Amygdala (tissue), 56 donors: ENCODE measurements at regions not wholly inside any gene's neighbourhood (a gene's known extent, or its start where the extent isn't known, plus 50 kb on each side); places are given as distances from the start of the nearest gene placed in this dataset.

ENCODE experiments used
- DNase-seq, 56 donors: peaks; one replicate each; lab custom pipeline; 2025; lab: John Stamatoyannopoulos, UW

GRCh38 chr12:45585522-45586230, 143.8 kb upstream of the ARID2 start:
- DNase-seq, result no peak

GRCh38 chr12:45586486-45586885, 143.0 kb upstream of the ARID2 start:
- DNase-seq, result no peak

GRCh38 chr12:45587012-45587411, 142.5 kb upstream of the ARID2 start:
- no peak for DNase-seq

GRCh38 chr12:45587877-45588533, 141.5 kb upstream of the ARID2 start:
- peak in 2 of 56 donors; percentile 6 to 14 for DNase-seq

- no peak for DNase-seq
Observed at GRCh38 chr12:45590646-45591045, 138.9 kb upstream of the ARID2 start.

- DNase-seq, result no peak
Observed at GRCh38 chr12:45591635-45592034, 137.9 kb upstream of the ARID2 start.

- DNase-seq, result no peak
Observed at GRCh38 chr12:45596366-45596765, 133.1 kb upstream of the ARID2 start.

- no peak for DNase-seq
Observed at GRCh38 chr12:45598336-45598735, 131.2 kb upstream of the ARID2 start.

GRCh38 chr12:45598761-45599160, 130.7 kb upstream of the ARID2 start:
- no peak for DNase-seq

GRCh38 chr12:45599196-45599595, 130.3 kb upstream of the ARID2 start:
- no peak for DNase-seq

GRCh38 chr12:45601390-45601789, 128.1 kb upstream of the ARID2 start:
- no peak for DNase-seq

- peak in 5 of 56 donors; percentile 2 to 19 (median 6) for DNase-seq
Observed at GRCh38 chr12:45601888-45602287, 127.6 kb upstream of the ARID2 start.

- DNase-seq, result no peak
Observed at GRCh38 chr12:45605624-45606023, 123.9 kb upstream of the ARID2 start.

GRCh38 chr12:45611061-45611460, 118.4 kb upstream of the ARID2 start:
- DNase-seq, result peak in 14 of 56 donors; percentile 1 to 47 (median 11)

- DNase-seq, result no peak
Observed at GRCh38 chr12:45611495-45611894, 118.0 kb upstream of the ARID2 start.

- no peak for DNase-seq
Observed at GRCh38 chr12:45612044-45612794, 117.3 kb upstream of the ARID2 start.

- no peak for DNase-seq
Observed at GRCh38 chr12:45613296-45613695, 116.2 kb upstream of the ARID2 start.

GRCh38 chr12:45613855-45614254, 115.7 kb upstream of the ARID2 start:
- DNase-seq, result no peak

GRCh38 chr12:45615268-45615667, 114.2 kb upstream of the ARID2 start:
- DNase-seq, result no peak

- DNase-seq, result no peak
Observed at GRCh38 chr12:45619736-45620135, 109.8 kb upstream of the ARID2 start.

GRCh38 chr12:45621703-45622102, 107.8 kb upstream of the ARID2 start:
- DNase-seq, result no peak
